HG03139 (cell line): ENCODE measurements at regions not wholly inside any gene's neighbourhood (a gene's known extent, or its start where the extent isn't known, plus 50 kb on each side); places are given as distances from the start of the nearest gene placed in this dataset.
A peak's percentile ranks its signal among the peaks of the same experiment; 100 is the strongest.
"Not testable (repeated sequence)": the region's sequence is repeated elsewhere in the genome, so short reads cannot be mapped to it uniquely, and the experiment has no call there.

Experiments
- ATAC-seq: cut with Tn5 transposase; IDR thresholded peaks from one replicate; pipeline ENCODE4 v1.9.1; 2021; ENCODE audit not compliant: unreplicated experiment

DNA sequence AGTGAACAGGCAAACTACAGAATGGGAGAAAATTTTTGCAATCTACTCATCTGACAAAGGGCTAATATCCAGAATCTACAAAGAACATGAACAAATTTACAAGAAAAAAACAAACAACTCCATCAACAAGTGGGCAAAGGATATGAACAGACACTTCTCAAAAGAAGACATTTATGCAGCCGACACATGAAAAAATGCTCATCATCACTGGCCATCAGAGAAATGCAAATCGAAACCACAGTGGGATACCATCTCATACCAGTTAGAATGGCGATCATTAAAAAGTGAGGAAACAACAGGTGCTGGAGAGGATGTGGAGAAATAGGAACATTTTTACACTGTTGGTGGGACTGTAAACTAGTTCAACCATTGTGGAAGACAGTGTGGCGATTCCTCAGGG lies 167.8 kb upstream of the PWP1 start:
- not testable (repeated sequence) for ATAC-seq

DNA sequence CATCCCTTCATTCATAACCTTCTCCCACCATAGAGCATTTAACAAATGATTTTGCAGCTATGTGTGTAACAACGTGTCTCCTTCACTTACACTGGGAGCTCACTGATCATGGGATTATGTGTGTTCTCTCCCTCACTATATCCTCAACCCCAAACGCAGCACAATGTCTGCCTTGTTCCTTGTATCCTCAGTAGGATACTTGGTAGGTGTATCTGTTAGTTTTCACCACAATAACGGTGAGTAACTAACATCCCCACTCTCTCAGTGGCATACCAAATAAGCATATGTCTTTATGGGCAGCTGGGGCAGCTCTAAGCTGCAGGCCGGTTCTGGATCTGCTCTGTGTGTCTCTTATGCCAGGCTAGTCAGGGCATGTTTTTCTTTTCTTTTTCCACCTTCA lies 166.7 kb upstream of the PWP1 start:
- ATAC-seq, result no peak

DNA sequence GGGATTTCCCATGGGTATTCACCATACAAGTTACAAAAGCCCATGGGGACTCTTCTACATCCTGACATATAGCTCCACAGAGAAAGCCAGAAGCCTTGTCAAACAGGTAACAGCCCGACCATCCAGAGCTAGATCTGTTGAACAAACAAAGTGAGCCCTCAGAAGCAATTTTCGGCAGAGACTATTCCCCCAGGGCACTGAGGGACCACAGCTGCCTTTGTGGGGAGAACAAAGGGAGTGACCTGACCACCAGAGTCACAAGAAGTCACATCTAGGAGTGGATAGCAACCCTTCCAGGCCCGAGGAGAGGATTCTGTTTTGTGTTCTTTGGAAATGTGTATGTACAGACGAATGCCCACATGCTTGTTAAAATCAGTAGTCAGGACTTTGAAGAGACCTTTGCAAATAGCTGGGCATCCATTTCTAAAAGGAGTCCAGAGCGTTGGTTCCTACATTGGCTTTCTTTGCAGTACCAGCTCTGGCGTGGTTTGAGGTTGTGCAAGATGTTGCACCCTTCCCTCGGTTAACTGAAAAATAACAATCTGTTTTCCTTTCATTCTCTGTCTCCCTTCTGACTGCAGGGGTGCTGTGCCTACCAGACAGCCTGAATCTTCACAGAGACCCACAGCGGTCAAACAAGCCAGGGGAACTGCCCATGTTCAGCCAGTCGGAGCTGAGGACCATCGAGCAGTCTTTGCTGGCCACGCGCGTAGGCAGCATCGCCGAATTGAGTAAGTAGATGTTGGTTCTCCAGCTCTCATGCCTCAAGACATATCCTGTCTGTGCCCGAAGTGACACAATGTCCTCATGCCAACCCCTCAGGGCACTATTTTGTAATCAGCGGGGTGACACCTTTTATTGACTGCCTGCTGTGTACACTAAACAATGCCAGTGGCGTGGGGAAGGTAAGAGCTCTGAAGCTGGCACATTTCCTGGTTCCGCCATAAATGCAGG lies 165.4 kb upstream of the PWP1 start:
- no peak for ATAC-seq

DNA sequence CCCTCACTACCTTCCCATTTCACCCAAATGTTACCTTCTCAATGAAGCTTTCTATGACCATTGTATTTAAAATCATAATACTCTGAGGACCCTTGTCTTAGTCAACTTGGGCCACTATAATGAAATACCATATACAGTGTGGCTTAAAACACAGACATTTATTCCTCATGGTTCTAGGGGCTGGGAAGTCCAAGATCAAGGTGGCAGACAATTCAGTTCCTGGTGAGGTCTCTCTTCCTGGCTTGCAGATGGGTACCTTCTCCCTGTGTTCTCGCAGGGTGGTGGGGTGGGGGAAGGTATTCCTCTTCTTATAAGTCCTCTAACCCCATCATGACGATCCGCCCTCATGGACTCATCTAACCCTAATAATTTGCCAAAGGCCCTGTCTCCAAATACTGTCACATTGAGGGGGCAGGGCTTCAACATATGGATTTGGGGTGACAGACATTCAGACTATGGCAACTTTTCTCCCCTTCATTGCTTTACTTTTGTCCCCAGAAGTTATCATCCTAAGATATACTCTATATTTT lies 163.7 kb upstream of the PWP1 start:
- no peak for ATAC-seq

DNA sequence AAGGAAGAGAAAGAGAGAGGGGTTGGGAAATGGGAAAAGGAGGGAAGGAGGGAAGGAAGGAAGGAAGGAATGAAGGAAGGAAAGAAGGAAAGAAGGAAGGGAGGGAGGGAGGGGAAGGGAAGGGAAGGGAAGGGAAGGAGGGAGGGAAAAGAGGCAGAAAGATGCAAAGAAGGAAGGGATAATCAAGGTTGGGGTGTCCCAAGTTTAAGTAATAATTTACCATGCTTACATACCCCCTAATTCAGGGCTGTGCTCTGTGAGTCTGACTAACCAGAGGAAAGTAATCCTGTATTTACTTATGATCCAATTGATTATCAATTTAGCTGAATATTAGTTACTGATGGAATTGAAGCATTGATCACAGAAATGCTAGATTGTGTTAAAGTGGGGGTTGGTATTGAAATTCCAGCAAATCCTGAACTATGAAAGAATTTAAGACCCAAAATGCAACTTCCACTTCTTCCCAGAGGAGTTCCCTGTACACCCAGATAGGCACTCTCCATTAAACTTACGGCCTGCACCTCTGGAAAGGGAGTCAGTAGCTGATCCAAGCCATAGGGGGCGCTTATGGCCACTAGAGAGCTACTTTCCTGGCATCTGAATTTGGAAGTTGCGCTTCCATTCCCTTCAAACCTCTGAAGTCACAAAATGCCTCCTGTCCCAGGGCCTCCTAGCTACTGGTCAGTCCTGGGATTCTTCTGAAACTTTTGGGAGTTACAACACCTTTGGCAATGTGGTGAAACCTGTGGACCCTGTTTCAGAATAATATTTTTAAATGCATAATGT lies 162.7 kb upstream of the PWP1 start:
- ATAC-seq, result no peak

DNA sequence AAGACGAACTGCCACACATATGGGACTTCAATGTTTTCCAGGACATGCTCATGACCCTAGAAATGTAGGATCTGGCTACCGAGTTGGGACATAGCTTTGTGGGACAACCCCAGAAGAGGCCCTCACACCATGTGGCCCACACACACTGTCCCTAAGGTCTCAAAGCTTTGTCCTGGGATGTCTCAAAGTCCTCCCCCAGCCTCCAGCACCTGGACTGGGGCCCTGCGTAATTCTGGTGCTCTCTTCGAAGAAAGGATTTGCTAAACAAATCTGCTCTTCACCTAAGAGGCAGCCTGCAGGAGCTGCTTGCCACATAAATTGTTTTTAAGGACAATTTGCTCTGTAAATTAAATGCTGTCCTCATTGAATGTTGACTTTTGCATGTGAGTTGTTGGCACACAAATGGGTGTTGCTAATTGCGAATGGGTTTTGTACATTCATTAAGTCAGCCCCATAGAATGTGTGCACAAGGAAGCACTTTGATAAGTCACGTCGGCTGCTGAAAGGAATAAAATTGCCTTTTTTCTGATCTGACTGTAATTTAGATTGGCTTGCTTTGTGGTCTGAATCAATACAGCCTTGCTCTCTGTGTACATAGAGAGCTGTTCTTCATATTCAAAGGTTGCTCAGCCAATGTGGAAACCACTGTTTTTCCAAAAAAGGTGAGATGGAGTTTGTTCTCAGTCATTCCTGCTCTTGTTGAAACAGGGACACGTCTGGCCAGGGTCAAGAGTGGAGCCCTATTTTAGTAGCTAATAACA lies 161.6 kb upstream of the PWP1 start:
- no peak for ATAC-seq

DNA sequence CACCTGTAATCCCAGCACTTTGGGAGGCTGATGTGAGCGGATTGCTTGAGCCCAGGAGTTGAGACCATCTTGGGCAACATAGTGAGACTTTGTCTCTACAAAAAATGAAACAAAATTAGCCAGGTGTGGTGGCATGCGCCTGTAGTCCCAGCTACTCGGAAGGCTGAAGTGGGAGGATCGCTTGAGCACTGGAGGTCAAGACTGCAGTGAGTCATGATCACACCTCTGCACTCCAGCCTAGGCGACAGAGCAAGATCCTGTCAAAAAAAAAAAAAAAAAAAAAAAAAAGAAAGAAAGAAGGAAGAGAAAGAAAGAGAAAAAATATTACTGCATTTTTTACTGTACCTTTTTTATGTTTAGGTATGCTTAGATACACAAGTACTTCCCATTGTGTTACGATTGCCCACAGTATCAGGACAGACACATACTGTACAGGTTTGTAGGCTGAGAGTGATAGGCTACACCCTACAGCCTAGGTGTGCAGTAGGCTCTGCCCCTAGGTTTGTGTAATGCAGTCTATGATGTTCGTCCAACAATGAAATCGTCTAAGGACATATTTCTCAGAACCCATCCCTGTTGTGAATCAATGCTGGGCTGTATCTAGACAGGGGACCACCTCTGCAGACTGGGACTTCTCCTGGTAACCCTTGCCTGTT lies 160.4 kb upstream of the PWP1 start:
- ATAC-seq, result no peak

DNA sequence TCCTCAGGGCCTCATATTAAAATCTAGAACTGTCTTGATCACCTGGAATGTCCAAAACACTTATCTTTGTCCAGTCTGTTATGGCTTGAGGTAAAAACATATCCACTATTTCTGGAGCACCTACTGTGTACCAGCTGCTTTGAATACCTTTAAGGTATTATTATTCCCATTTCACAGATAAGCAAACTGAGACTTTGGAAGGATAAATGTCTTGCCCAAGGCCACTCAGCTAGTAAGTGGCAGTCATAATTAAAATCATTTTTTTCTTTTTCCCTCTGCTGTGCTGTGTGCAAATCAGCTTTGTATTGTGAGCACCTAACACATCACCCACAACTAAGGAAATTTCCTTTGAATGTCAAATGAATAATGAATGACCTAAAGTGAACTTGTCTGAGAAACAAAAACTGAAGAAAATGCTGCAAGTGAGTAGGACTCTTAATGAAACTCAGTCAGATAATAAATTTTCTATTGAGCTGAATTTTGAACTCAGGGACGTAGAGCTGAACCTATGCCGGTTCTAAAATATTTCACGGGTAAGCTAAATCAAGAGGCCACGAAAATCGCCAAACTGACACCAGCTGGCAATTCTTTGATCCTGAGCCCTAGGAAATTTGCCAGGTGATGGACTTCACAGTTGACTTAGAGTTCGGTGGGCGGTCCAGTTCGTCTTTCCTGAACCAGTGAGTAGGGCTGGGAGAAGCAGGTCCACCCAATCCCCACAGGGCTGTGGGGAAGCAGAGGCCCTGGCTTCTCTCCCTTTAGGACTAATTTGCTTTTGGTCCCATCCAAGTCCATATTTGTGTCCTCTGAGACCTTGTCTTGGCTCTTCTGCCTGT lies 159.7 kb upstream of the PWP1 start:
- no peak for ATAC-seq

DNA sequence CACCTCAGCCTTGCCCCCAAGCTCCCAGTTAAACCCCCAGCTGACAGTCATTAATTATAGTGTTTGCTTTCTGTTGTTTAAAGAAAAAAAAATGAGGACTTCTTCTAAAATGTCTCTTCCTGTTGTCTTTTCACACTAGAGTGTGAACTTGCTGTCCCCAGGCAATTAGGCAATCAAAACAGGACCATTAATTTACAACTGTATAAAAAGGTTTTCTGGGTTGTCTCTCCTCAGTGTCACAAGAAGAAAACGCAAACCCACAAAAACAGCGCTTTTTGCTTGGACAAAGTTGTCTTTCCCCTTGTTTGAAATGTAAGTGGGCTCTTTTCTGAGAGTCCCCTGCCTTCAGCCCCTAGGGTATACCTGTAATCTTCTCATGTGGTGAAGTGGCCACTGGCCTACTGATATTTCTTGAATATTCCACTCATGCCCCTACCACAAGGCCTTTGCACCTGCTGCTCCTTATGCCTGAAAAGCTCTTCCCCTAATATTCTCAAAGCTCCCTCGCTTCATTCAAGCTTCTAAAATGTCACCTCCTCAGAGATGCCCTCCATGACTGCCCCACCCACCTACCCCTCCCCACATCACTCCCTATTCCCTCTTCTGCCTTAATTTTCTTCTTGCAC lies 158.9 kb upstream of the PWP1 start:
- ATAC-seq, result no peak

DNA sequence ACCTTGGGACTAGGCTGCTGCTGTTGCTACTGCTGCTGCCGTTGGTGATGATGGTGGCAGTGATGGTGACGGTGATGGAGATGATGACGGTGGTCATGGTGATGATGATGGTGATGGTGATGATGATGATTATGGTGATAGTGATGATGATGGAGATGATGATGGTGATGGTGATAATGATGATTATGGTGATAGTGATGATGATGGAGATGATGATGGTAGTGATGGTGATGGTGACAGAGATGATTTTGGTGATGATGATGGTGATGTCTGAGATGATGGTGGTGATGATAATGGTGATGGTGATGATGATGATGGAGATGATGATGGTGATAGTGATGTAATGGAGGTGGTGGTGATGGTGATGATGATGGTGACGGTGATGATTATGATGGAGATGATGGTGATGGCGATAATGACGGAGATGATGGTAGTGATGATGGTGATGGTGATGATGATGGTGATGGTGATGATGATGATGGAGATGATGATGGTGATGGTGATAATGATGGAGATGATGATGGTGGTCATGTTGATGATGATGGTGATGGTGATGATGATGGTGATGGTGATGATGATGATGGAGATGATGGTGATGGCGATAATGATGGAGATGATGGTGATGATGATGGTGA lies 156.8 kb upstream of the PWP1 start:
- no peak for ATAC-seq

DNA sequence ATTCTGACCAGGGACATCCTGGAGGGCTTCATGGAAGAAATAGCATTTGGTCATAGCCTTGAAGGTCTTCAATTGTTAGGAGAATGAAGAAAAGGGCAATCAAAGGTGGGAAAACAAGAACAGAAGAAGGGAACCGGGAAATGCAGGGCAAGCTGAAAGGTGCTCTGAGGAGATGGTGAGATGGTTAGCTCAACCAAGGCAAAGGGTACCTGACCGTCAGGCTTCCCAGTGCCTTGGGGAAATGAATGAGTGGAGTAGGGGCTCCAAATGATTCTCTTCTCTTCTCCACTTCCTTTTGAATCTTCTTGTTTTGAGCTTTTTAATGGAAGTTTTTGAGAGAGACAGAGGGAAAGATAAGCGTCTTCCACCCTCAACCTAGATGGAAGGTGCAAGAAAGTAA lies 155.6 kb upstream of the PWP1 start:
- ATAC-seq, result no peak

DNA sequence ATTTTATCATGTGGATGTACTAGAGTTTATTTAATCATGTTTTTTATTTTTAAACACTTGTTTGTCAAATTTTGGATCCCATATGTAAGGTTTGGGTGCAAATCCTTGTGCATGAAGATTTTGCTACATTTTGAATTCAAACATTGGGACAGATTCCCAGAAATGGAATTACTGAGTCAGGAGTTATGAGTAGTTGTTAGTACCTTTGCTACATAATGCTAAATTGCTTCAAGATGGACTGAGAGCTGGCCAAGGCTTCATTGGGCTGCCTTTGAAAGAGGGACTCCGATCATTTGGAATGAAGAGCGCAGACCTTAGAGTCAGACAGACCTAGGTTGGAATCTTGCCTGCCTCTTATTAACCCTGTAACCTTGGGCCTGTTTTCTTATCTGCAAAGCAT lies 154.9 kb upstream of the PWP1 start:
- ATAC-seq, result no peak

DNA sequence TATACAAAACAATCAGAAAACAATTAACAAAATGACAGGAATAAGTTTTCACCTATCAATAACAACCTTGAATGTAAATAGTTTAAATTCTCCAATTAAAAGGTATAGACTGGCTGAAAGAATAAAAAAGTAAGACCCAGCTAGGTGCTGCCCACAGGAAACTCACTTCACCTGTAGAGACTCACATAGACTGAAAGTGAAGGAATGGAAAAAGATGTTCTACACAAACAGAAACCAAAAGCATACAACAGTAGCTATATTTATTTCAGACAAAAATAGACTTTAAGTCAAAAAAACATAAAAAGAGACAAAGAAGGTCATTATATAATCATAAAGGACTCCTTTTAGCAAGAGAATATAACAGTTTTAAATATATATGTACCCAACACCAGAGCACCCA lies 152.4 kb upstream of the PWP1 start:
- peak; percentile 61 for ATAC-seq

DNA sequence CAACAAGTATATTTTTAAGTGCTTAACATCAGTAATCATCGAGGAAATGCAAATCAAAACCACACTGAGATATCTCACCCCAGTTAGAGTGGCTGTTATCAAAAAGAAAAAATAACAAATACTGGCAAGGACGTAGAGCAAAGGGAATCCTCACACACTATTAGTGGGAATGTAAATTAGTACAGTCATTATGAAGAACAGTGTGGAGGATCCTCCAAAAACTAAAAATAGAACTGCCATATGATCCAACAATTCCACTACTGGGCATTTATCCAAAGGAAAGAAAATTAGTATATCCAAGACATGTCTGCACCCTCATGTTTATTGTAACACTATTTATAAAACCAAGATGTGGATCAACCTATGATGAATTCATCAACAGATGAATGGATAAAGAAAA lies 149.0 kb upstream of the PWP1 start:
- ATAC-seq, result no peak

DNA sequence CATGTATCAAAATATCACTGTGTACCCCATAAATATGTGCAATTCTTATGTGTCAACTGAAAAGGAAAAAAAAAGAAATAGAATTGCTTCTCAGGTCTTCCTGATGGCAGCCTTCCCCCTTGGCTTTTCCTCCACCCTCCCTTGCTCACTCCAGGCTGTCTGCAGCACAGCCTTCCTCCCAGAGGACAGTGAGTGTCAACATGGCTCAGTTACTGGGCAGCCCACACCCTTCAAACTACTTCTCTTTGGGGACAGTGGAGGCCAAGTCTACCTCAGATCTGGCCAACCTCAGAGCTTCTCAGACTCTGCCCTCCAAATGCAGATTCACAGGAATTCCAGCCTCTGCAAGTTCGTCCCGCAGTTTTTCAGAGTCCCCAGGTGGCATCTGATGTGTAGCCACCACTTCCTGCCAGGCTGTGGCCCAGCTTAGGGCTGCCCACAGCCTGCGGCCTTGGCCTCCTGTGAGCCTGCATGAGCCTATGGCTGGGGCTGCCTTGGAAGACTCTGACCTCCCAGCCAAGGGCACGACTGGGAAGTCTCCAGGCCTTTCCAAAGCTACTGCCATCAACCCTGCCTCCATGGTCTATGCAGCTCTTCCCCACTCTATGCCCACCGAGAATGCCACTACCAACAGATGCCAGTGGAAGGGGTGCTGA lies 148.0 kb upstream of the PWP1 start:
- no peak for ATAC-seq

DNA sequence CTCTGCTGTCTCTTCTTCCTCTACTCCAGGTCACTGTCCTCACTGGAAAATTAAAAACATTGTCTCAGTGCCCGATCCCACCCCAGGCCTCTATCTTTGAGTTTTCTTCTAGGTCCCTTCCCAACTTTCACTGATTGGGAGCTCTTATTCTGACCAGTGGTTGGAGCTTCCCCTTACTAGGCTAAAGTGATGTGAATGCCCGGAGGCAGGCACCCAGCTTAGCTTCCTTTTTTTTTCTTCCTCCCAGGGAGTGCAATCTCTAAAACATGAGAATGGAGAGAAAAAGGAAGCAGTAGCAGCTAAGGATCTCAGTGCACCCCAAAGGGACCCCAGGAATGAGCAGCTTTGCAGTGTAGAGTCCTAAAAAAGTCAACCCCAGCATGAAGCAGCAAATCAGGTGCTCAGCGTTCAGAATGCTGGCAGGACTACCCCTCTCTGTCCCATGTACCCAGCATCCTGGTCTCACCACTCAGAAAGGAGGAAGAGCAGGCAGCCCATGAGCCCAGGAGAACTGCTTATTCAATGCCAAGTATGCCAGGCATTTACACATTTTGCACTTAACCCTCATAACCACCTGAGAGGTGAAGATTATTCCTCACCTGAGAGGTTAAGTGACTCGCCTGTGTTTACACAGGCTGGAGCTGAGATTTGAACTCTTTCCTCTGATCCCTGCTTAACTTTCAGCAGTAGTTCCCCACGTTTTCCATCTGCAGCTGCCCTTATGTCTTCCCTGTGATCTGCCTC lies 146.2 kb upstream of the PWP1 start:
- ATAC-seq, result no peak

DNA sequence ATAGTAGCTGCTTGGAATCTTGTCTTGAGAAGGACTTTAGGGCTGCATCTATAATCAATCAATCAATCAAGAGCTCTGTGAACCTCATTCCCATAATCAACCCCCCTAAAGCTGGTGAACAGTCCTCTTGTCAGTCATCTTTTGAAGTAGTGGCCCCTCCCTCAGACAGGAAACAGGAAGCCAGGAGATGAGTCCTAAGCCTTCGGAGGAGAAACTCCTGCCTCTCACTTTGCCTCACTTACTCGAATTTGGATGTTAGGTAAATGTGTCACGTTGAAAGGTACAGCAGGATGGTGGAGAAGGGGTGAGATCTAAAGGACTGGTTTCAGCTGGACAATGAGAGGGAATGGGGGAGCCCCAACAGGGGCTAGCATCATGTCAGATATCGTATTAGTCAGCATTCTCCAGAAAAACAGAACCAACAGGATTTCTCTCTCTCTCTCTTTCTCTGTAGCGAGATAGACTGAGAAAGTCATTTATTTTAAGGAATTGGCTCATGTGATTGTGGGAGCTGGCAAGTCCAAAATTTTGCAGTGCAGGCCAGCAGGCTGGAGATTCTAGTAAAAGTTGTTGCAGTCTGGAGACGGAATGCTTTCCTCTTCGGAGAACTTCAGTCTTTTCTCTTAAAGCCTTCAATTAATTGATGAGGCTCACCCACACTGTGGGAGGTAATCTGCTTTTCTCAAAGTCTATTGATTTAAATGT lies 144.4 kb upstream of the PWP1 start:
- no peak for ATAC-seq
